CMK (cell line): ENCODE measurements at regions not wholly inside any gene's neighbourhood (a gene's known extent, or its start where the extent isn't known, plus 50 kb on each side); places are given as distances from the start of the nearest gene placed in this dataset.
"Not testable (repeated sequence)": the region's sequence is repeated elsewhere in the genome, so short reads cannot be mapped to it uniquely, and the experiment has no call there.

Source experiments
- DNase-seq: peaks from one replicate; pipeline ENCODE4 v3.0.0-alpha.2; 2010; ENCODE audit warnings: low read depth

DNA sequence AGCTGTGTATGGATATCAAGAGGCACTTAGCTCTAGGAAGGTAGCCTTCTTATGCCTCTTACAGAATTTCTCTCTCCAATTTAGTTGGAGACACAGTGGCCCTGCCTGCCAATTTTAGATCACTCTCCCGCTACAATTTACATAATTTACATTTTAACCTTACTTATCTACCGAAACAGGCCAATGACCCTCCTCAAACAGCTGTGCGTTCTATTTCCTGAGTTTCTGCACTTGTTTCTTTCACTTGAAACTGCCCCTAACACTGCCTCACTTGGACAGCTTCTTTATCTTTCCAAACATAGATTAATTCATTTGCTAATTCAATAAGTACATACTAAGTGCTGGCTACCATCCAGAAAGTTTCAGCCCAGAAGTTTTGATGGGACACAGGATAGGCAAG lies 52.9 kb upstream of the HDDC2 start:
- no peak for DNase-seq

DNA sequence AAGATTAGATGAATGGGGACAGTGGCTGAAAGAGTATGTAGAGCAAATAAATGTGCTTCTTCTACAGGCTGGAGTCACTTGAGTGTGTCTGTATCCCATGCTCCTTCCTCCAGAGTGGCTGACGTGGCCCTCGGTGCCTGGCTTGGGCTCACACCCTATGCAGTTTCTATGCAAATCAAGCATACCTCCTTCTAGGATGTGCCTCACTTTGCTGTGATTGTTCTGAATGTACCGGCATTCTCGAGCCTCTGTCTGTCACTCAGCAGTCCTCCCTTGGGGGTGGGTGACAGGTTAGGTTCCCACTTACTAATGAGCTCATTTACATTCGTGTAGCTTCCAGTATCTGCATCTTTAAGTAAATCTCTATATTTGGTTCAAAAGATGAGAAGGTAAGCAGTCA lies 55.1 kb upstream of the HDDC2 start:
- DNase-seq: no peak

DNA sequence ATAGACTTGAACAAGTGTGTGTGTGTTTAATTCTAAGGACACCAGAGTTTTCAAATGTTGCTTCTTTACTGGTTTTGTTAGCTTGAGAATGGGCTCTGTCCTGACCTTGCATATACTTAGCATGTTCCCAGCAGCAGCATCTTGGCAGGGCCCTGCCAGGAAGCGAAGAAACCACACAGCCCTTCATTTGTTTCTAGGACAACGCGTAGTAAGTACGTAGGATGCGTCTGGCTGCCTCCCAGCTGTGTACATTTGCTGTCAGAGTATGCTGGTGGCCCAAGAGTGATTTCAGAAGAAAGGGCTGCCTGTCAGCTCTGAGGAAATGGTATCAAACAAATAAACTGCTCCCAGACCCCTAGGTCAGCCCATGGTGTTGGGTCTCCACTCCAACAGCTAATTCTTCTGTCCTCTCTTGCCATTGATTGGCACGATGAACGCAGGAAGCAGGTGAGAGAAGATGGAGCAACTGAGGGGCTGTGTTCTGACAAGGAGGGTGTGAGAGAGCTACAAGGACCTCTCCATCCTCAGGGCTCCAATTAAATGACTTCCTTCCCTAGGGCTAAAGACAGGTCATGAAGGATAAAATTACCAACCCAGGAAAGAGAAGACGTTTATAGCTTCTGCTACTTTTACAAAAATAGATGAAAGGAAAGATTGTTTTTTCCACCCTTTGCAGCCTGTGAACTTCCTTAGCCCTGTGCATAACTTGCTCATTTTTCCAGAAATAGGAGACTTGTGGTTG lies 55.9 kb upstream of the HDDC2 start:
- DNase-seq: no peak

DNA sequence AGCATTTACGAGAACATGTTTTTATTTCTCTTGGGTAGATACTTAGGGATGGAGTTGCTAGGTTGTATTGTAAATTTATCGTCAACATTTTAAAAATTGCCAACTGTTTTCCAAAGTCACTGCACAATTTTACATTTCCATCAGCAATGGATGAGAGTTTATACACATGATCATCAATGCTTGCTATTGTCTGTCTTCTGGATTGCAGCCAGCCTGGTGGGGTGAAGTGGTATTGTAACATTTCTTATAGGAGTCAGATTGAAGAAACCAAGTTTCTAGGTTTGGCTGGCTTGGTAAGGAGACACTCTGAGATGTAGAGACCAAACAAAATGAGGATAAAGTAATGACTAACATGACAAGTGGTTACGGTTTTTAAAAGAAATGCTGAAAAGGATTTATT lies 57.1 kb upstream of the HDDC2 start:
- DNase-seq: no peak

DNA sequence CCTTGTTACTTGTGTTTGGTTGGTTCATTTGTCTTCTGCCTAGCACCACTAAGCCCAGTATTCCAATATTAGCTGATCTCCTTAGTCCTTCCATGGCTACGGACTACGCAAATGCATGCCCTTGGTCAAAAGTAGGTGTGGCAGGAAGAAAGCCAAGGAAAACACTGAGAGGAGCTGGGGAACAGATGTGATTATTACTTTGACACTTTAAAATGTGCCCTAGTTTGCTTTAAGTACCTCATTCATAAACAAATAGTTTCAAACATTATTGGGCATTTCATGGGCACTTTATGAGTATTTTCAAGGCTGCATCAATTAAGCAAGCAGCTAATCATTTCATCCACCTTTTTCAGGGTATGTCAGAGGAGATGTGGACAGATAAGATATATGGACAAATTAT lies 60.1 kb upstream of the HDDC2 start:
- no peak for DNase-seq

DNA sequence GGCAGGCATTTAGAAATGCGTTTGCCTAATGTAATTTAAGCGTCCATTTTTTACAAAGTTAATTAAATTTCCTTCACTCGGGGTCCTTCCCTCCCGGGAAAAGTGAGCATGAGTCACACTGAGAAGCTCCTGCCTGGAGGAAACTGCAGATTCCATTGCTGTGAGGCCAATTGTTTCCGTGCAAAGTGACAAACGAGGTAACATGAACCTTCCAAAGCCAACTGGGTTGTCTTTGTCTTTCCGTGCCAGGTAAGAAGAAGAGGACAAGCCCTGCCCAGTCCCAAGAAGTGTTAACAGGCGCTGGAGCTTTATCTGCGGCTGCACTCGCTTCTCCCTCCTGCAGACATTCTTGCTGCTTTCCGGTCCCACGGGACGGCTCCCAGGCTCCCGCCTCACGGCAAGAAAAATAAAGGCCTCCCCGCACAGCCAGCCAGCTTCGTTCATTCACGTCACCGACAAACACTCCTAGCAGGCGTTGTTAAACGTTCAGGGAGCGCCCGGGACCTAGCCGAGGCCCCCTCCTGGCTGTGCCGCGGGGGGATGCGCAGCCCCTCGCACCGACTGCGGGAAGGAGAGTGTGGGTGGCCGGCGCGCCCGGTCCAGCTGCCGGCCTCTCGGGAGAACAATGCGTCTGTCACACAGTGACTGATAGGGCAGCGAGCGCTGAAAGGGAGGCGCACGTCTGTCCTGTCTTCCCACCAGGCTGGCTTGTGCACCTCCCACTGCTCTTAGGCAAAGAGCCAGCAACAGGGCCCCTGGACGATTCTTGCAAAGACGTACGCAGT lies 61.5 kb upstream of the HDDC2 start:
- no peak for DNase-seq

DNA sequence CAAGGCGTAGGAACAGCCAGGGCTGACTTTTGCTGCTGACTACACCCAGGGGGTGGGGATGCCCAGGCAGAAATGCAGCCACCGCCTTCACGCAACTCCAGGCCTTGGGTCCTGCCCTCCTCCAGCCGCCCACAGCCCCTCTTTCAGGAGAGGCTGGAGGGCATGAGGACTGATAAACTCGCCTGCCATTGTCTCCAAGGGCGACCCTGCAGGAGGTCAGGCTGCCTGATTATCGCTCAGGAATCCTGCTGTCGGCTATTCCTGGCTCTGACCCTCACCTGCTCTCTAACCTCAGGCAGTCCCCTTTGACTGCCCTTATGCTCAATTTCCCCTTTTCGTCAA lies 62.0 kb upstream of the HDDC2 start:
- DNase-seq: no peak

DNA sequence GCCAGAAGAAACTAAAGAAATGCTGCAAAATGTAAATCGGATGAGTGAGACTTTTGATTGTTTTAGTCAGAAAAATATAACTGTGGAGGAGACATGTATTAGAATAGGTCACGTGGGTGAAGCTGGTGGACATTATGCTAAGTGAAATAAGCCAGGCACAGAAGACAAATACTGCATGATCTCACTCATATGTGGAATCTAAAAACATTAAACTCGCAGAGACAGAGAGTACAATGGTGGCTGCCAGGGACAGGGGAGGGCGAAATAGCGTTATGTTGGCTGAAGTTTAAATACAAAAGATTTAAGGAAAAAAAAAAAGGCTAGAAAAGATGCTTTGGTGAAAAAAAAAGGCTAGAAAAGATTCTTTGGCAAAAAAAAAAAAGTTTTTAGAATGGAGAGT lies 63.5 kb upstream of the HDDC2 start:
- DNase-seq: no peak

DNA sequence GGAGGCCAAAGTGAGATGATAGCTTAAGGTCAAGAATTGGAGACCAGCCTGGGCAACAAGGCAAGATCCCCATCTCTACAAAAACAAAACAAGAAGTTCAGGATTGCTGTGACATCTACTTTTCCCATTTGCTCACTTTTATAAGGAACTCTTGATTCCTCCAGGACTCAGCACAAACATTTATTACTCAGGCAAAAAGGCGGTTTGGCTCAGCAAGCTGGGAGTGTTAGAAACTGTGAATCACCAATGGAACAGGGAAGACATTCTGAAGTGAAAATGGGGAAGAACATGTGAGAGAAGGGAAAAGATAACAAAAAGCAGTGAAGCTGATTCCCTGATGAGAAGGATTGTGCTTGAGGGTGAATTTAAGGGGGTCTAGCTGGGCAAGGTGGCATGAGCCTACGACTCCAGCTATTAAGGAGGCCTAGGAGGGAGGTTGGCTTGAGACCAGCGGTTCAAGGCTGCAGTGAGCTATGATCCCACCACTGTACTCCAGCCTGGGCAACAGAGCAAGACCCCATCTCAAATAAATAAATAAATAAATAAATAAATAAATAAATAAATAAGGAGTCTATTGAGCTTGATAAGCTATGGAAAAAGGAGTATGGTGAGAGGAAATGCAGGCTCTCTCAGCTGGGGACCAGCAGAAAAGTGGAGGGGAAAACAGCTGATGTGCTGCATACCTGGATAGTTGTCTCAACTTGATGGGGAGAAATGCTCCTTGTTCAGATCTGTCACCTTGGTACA lies 65.4 kb upstream of the HDDC2 start:
- no peak for DNase-seq

DNA sequence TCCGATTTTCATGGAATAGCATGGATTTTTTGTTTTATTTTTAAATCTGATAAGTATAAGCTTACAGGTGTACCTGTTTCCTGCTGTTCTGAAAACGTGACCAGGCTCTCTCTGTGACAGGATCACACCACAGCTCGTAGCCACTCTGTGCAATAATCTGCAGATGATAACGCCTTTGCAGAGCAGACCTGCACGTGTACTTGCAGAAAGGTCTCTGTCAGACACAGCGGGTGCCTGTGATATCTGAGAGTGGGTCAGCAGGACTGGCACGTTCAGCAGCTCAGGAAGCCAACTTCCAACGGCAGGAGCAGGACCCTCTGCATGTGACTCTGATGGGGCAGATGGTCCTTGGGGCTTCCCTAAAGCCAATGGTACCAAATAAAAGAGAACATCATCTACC lies 68.6 kb upstream of the HDDC2 start:
- no peak for DNase-seq

DNA sequence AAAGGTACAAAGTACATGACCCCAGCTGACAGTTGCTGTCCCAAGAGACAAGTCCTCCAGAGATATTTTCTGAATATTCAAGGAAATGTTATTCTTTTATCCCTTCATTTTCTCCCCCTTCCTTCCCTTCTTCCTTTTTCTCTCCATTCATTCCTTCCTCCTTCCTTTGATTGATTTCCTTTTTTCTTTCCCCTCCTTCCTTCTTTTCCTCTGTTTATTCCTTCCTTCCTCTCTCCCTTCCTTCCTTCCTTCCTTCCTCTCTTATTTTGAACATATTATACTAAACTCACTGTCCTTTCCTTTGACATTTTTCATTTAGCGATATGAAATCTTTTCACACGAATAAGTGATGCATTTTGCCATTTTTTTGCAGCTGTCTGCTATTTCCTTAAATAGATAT lies 73.2 kb upstream of the HDDC2 start:
- DNase-seq: no peak

DNA sequence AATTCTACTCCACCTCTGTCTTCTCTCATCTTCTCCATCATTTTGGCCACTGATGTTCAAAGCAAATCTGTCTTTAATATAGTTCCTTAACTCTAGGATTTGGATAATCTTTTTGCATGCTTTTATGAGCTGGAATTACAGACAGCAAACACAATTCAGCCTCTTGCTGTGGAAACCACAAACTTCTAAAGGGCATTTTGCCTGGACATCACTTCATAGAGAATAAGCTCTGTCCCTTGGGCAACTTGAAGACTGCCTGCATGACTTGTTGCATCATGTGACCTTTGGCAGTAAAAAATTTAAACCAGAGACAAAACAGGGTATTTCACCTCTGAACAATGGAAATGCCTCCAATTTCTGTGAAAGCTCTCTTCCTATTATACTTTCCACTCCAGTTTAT lies 74.1 kb upstream of the HDDC2 start:
- no peak for DNase-seq

DNA sequence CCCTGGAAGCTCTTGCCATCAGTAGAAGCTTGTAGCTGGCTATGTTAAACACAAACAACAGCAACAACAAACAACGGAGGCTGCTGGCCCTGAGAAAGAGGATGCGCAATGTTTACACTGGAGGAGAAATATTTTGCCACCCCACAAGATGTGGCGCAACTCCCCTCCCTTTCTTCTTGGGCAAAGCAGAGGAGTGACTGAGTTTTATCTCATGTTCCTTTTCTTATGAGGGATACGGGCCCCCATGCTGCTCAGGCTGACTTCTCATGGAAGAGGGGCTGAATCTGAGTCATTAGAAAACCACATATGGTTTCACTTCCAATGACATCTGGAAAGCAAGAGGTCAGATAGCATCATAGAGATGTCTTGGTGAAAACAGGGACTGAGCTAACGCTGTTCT lies 75.9 kb upstream of the HDDC2 start:
- DNase-seq: no peak

DNA sequence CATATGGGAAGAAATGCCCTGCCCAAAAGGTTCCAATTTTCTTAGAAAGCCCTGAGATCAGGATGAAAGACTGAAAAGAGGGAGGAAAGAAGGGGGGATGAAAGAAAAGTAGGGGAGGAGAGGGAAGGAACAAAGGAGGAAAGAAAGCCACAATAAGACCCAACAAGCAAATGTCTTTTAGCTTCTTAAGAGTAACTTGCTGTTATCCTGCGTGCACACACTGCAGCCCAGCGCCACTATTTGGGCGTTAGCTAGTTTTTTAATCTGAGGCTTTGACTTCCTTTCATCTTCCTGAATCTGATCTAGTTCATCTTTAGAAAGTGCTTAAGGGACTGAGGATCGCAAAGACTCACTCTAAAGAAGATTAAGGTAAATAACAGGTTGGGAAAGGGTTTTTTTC lies 77.4 kb upstream of the HDDC2 start:
- no peak for DNase-seq

DNA sequence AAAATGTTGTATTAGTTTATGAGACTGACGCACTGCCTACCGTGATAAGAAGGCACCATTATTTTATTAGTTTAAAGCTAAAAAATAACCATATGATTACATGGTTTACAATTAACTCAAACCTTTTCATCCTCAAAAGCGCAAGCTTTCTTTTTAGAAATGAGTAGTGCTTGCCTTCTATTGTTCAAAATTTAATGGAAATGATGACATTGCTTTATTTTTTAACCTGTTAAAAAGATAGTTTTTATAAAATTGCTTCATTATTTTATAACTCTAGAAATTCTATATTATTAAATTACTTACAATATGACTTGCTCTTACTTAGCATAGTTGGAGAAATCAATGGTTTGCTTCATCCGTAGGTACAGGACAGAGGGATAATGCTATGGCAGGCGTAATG lies 78.7 kb upstream of the HDDC2 start:
- no peak for DNase-seq

DNA sequence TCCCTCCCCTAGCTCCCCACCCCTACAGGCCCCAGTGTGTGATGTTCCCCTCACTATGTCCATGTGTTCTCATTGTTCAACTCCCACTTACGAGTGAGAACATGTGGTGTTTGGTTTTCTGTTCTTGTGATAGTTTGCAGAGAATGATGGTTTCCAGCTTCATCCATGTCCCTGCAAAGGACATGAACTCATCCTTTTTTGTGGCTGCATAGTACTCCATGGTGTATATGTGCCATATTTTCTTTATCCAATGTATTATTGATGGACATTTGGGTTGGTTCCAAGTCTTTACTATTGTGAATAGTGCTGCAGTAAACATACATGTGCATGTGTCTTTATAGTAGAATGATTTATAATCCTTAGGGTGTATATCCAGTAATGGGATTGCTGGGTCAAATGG lies 84.6 kb upstream of the HDDC2 start:
- not testable (repeated sequence) for DNase-seq

DNA sequence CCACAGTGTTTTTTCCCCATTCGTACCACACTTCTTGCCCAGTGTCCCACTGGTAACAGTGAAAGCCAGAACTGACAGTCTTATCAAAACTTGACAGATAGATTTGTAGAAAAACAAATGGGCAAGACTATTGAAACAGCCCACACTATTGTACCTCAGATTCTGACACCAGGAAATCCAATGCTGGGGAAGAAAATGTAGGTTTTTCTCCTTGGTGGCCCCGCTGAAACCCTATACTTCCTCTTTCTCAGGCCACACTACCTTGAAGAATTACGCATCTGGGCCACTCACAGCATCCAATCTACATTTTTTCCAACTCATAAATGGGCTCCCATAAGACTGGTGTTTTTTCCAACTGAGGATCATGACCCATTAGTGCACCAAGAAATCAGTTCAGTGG lies 90.9 kb upstream of the HDDC2 start:
- no peak for DNase-seq

DNA sequence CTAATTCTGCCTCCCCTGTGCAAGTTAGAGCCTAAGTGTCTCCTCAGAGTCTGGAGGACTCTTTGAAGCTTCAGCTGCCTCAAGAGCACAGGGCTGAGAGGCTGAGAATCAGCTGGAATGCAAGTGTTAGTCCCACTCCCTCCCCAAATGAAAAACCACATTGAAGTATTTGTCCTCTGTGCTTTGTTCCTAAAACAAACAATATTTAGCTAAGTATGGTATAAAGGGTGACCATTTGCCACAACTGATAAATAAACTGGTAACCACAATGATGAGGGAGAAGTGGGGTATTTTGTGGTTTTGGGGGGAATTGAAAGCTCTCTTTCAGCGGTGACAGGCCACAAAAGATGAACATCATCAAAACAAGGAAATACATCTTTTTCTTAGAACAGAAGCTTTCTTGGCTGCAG lies 91.7 kb upstream of the HDDC2 start:
- no peak for DNase-seq

DNA sequence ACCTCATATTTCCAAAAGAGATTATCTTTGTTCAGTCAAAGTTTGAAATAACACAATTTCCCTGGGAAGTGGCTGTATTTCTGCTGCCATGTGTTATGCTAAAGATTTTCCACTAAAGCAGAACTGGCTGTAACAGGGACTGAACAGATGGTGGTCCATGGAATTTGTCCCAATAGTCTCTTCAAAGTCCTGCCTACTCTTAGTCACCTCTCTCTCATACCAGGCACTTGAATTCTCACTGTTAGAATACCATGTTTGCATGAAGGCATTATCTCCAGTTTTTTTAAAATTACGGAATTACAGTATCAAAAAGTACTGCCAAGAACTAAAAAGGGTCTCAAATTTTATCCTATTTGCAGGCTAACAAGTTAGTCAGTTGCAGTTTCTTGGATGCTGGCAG lies 105.0 kb upstream of the HDDC2 start:
- no peak for DNase-seq

DNA sequence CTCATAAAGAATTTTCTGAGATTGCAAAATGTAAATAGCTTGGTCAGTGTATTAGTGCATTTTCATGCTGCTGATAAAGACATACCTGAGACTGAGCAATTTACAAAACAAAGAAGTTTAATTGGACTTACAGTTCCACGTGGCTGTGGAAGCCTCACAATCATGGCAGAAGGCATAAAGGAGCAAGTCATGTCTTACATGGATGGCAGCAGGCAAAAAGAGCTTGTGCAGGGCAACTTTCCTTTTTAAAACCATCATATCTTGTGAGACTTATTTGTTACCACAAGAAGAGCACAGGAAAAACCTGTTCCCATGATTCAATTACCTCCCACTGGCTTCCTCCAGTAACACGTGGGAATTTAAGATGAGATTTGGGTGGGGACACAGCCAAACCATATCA lies 112.7 kb upstream of the HDDC2 start:
- DNase-seq: no peak

DNA sequence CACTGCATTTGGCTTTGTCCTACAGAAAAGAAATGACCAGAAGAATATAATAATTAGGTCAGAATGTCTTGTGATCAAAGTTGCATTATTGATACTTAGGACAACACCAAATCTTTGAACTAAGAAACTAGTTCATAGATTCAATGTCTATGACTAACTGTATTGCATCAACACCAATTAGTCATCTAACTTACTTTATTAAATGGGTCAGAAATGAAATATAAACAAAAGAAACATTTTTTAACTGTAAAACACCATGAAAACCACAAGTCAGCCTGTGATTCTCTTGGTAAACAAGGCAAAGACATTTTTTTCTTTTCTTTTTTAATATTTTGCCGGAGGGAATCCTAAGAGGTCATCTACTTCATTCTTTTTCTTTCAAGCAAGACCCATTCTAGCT lies 114.1 kb upstream of the HDDC2 start:
- no peak for DNase-seq

DNA sequence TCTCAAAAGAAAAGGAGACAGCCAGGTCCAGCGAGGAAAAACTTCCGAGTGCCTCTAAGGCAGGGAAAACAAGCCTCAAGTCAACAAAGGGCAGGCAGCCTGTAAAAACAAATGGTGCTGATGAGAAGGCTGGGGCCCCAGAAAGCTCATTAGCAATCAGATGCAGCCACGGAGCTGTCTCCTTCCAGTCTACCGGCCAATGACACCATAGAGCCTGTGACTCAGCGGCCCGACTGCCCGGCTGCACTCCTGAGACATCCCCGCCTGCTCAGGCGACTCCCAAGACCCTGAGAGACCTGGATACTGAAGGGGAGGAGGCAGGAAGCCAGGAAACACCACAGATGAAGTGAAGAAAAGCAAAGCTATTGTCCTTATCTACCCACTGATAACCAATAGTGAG lies 120.1 kb upstream of the HDDC2 start:
- no peak for DNase-seq

DNA sequence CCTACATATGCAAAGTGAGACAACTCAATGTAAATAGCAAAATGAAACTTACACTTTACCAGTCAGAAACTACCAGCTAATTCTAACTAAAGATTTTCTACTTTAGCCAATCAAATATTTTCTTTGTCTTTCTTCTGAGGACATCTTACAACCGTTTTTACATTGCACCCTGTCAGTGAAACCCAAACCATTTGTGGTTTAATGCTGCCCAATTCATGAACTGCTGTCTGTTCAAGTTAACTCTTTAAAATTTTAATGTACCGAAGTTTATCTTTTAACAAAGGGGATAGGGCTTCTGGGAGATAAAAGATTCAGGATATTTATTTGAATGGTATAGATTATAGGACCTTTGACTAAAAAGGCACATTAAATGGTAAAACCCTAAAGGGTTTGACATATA lies 121.3 kb upstream of the HDDC2 start:
- no peak for DNase-seq
